GM12878 (cell line): ENCODE measurements at regions not wholly inside any gene's neighbourhood (a gene's known extent, or its start where the extent isn't known, plus 50 kb on each side); places are given as distances from the start of the nearest gene placed in this dataset.

Source experiments
- CBX5 ChIP-seq: sonication (generic); IDR thresholded peaks from 2 replicates; pipeline ENCODE4 v1.6.1; 2016; ENCODE audit warnings: low read depth, moderate library complexity, mild to moderate bottlenecking, inconsistent platforms
- EP300 ChIP-seq, 2 experiments: fragments of 150-350 bp in 1 of 2; IDR thresholded peaks; 2 replicates each; pipeline ENCODE4 v1.6.1; 2011 to 2012; ENCODE audit warnings: low read depth in 2 of 2, low read length in 2 of 2, borderline replicate concordance in 1 of 2, improper control_type of control experiment in 1 of 2, inconsistent platforms in 1 of 2; ENCODE audit not compliant: control insufficient read depth in 1 of 2
- EZH2 ChIP-seq: IDR thresholded peaks from 2 replicates; pipeline ENCODE4 v1.6.1; 2012; ENCODE audit warnings: low read depth, mild to moderate bottlenecking, control low read depth, inconsistent platforms, low read length, borderline replicate concordance; ENCODE audit not compliant: control insufficient read depth
- NR2C2 ChIP-seq: IDR thresholded peaks from 2 replicates; pipeline ENCODE4 v1.6.1; 2011; ENCODE audit warnings: borderline replicate concordance, low read depth; ENCODE audit not compliant: control insufficient read depth, insufficient read length
- PAX8 ChIP-seq: fragments of 450-650 bp; IDR thresholded peaks from 2 replicates; pipeline ENCODE4 v1.6.1; 2017; ENCODE audit warnings: mild to moderate bottlenecking, moderate library complexity
- TAF1 ChIP-seq: IDR thresholded peaks from 2 replicates; pipeline ENCODE4 v1.6.1; 2011; ENCODE audit warnings: mild to moderate bottlenecking, low read depth, low read length, borderline replicate concordance
- TF ChIP-seq, protein P1 (sequence below), 3 experiments: IDR thresholded peaks in 2 of 3; conservative IDR thresholded peaks in 1 of 3; 2 replicates each; pipeline ENCODE4 v1.5.1; 2011; ENCODE audit warnings: low read depth in 3 of 3, low read length in 3 of 3, mild to moderate bottlenecking in 3 of 3, control low read depth in 2 of 3, moderate library complexity in 2 of 3, inconsistent platforms in 1 of 3, mixed read lengths in 1 of 3; ENCODE audit not compliant: control insufficient read depth in 2 of 3, insufficient read depth in 1 of 3; ENCODE audit errors: extremely low read depth in 1 of 3
- TF ChIP-seq, protein P2 (sequence below): fragments of 450-650 bp; IDR thresholded peaks from 2 replicates; pipeline ENCODE4 v1.6.1; 2016; ENCODE audit warnings: mild to moderate bottlenecking

DNA sequence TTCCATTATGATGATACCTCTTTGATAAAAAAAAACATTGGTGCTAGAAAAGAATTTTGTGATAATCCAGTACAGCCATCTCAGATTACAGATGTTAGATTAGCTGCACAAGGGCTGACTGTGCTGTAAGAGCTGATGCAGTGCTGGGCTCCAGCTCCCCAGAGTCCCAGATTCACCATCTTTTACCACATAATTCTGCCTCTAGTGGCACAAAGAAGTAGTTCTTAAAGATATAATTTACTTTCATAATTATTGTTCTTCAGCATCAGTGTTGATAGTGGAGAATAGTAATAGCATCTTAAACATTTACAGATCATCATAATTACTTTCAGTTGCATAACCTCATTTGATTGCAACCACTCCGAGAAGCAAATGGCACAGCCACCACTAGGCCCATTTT, 262.1 kb downstream of the BRINP2 start:
- TF ChIP-seq, protein P1, sequence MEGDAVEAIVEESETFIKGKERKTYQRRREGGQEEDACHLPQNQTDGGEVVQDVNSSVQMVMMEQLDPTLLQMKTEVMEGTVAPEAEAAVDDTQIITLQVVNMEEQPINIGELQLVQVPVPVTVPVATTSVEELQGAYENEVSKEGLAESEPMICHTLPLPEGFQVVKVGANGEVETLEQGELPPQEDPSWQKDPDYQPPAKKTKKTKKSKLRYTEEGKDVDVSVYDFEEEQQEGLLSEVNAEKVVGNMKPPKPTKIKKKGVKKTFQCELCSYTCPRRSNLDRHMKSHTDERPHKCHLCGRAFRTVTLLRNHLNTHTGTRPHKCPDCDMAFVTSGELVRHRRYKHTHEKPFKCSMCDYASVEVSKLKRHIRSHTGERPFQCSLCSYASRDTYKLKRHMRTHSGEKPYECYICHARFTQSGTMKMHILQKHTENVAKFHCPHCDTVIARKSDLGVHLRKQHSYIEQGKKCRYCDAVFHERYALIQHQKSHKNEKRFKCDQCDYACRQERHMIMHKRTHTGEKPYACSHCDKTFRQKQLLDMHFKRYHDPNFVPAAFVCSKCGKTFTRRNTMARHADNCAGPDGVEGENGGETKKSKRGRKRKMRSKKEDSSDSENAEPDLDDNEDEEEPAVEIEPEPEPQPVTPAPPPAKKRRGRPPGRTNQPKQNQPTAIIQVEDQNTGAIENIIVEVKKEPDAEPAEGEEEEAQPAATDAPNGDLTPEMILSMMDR (IDR thresholded peaks at IDR 0.05 in 2 of 3, conservative IDR thresholded peaks at IDR 0.05 in 1 of 3; ENCODE audit: control insufficient read depth in 2 of 3, extremely low read depth in 1 of 3, insufficient read depth in 1 of 3, low read depth in 3 of 3, low read length in 3 of 3), result no peak
- no peak for TF ChIP-seq NR2C2
- TF ChIP-seq PAX8, result no peak
- TF ChIP-seq, protein P2, sequence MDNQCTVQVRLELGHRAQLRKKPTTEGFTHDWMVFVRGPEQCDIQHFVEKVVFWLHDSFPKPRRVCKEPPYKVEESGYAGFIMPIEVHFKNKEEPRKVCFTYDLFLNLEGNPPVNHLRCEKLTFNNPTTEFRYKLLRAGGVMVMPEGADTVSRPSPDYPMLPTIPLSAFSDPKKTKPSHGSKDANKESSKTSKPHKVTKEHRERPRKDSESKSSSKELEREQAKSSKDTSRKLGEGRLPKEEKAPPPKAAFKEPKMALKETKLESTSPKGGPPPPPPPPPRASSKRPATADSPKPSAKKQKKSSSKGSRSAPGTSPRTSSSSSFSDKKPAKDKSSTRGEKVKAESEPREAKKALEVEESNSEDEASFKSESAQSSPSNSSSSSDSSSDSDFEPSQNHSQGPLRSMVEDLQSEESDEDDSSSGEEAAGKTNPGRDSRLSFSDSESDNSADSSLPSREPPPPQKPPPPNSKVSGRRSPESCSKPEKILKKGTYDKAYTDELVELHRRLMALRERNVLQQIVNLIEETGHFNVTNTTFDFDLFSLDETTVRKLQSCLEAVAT, result no peak
- no peak for TF ChIP-seq EP300 (IDR thresholded peaks at IDR 0.05; ENCODE audit: borderline replicate concordance in 1 of 2, control insufficient read depth in 1 of 2, low read depth in 2 of 2, low read length in 2 of 2)
- no peak for TF ChIP-seq EZH2
- TF ChIP-seq TAF1, result no peak
- no peak for TF ChIP-seq CBX5
